Gastroesophageal sphincter (tissue), 4 donors: ENCODE measurements at regions not wholly inside any gene's neighbourhood (a gene's known extent, or its start where the extent isn't known, plus 50 kb on each side); places are given as distances from the start of the nearest gene placed in this dataset.

Experiments used
- ATAC-seq: fragments of 150-250 bp; one replicate; pipeline ENCODE4 v1.9.1; 2016; ENCODE audit warnings: mild to moderate bottlenecking, moderate library complexity
- H3K27ac ChIP-seq, 4 donors: fragments of 200-600 bp; sonication (generic) in 3 of 4; 1 replicate in 3 of 4; 2 replicates in 1 of 4; pipeline ENCODE4 v1.5.1; 2016 to 2019
- H3K27me3 ChIP-seq: fragments of 200-600 bp; sonication (generic); one replicate; pipeline ENCODE4 v1.5.1; 2019
- H3K36me3 ChIP-seq, 2 donors: fragments of 200-600 bp; sonication (generic); one replicate each; pipeline ENCODE4 v1.5.1; 2019; ENCODE audit warnings: control low read depth in 1 of 2
- H3K4me1 ChIP-seq, 3 donors: fragments of 200-600 bp; sonication (generic); 1 replicate in 2 of 3; 2 replicates in 1 of 3; pipeline ENCODE4 v1.5.1; 2016 to 2019; ENCODE audit warnings: control low read depth in 2 of 3
- H3K4me3 ChIP-seq, 2 donors: fragments of 200-600 bp; sonication (generic); one replicate each; pipeline ENCODE4 v1.5.1; 2019; ENCODE audit warnings: mild to moderate bottlenecking in 1 of 2, moderate library complexity in 1 of 2
- H3K9me3 ChIP-seq, 3 donors: fragments of 200-600 bp; sonication (generic); one replicate each; pipeline ENCODE4 v1.5.1; 2017 to 2019; ENCODE audit warnings: control low read depth in 2 of 3
- EP300 ChIP-seq: sonication (generic); formaldehyde crosslinking; IDR thresholded peaks from one replicate; pipeline ENCODE4 v1.6.1; 2017; ENCODE audit warnings: antibody characterized with exemption, mild to moderate bottlenecking
- POLR2A ChIP-seq, 2 donors: fragments of 450-650 bp; IDR thresholded peaks; one replicate each; pipeline ENCODE4 v1.6.1; 2017; ENCODE audit warnings: antibody characterized with exemption in 2 of 2, mild to moderate bottlenecking in 2 of 2, moderate library complexity in 1 of 2
- POLR2AphosphoS5 ChIP-seq: sonication (generic); formaldehyde crosslinking; IDR thresholded peaks from one replicate; pipeline ENCODE4 v1.6.1; 2017; ENCODE audit warnings: antibody characterized with exemption
- WGBS, 2 donors: methylation state at CpG; one replicate each; pipeline ENCODE4 v1.1.5; 2018; ENCODE audit warnings: low coverage in 1 of 2; 5-methylcytosine and 5-hydroxymethylcytosine counted together
- TF ChIP-seq, protein P1 (sequence below), 4 experiments: fragments of 200-600 bp in 2 of 4; fragments of 450-650 bp in 2 of 4; sonication (generic) in 1 of 4; IDR thresholded peaks; one replicate each; pipeline ENCODE4 v1.5.1; 2017 to 2019; ENCODE audit warnings: antibody characterized with exemption in 4 of 4, mild to moderate bottlenecking in 2 of 4, moderate library complexity in 2 of 4

GRCh38 chr1:198809247-198809646, 170.4 kb downstream of the PTPRC start:
- Histone ChIP-seq H3K27me3 (no peaks in the 10 kb centered on the region), H3K36me3 (no peaks in the 10 kb centered on the region), H3K4me1 (no peaks in the 10 kb centered on the region), H3K27ac (no peak overlapping the region), H3K9me3 (peaks cover 0 to 13% (median 2%) of the 10 kb centered on the region in 3 donors), H3K4me3 (no peak overlapping the region)
- no peak for TF ChIP-seq POLR2A (IDR thresholded peaks at IDR 0.05)
- no peak for TF ChIP-seq EP300
- no peak for TF ChIP-seq POLR2AphosphoS5
- TF ChIP-seq, protein P1, sequence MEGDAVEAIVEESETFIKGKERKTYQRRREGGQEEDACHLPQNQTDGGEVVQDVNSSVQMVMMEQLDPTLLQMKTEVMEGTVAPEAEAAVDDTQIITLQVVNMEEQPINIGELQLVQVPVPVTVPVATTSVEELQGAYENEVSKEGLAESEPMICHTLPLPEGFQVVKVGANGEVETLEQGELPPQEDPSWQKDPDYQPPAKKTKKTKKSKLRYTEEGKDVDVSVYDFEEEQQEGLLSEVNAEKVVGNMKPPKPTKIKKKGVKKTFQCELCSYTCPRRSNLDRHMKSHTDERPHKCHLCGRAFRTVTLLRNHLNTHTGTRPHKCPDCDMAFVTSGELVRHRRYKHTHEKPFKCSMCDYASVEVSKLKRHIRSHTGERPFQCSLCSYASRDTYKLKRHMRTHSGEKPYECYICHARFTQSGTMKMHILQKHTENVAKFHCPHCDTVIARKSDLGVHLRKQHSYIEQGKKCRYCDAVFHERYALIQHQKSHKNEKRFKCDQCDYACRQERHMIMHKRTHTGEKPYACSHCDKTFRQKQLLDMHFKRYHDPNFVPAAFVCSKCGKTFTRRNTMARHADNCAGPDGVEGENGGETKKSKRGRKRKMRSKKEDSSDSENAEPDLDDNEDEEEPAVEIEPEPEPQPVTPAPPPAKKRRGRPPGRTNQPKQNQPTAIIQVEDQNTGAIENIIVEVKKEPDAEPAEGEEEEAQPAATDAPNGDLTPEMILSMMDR (IDR thresholded peaks at IDR 0.05) = no peak
- WGBS, 2 donors = 71 to 100% methylated on average over 1 of the region's 1 CpG
- no peak for ATAC-seq

DNA sequence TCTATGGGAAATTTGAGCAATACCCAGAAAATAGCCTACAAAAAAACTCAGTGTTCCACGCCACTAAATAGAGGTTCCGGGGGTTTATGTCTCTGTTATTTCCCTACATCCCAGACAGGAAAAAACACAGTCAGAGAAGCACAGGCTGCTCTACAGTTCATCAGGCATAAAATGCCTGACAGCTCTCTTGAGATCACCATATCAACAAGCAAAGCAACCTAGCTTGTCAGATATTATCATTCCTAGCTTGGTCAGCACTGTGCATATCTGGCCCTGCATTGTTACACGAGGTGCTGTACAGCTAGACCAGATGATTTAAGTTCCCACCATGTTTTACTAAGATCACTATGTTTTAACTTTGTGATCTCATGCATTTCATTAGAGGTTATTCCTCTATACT, 172.6 kb downstream of the PTPRC start:
- no peaks in the 10 kb centered on the region for H3K36me3 ChIP-seq
- no peak overlapping the region for H3K27ac ChIP-seq
- no peak overlapping the region for H3K4me3 ChIP-seq
- TF ChIP-seq POLR2A (IDR thresholded peaks at IDR 0.05) (no peak), EP300 (no peak), POLR2AphosphoS5 (no peak)
- TF ChIP-seq, protein P1 (IDR thresholded peaks at IDR 0.05) = no peak
- 48 to 71% methylated on average over 3 of the region's 3 CpGs for WGBS, 2 donors
- H3K9me3 ChIP-seq = peaks cover 0 to 32% (median 2%) of the 10 kb centered on the region in 3 donors
- H3K27me3 ChIP-seq = no peaks in the 10 kb centered on the region
- ATAC-seq = no peak
- no peaks in the 10 kb centered on the region for H3K4me1 ChIP-seq

GRCh38 chr1:198823626-198824025, 184.8 kb downstream of the PTPRC start:
- no peak for ATAC-seq
- TF ChIP-seq, protein P1 (IDR thresholded peaks at IDR 0.05) = no peak
- TF ChIP-seq POLR2AphosphoS5 (no peak), EP300 (no peak), POLR2A (IDR thresholded peaks at IDR 0.05) (no peak)
- 35 to 78% methylated on average over 1 of the region's 1 CpG for WGBS, 2 donors

DNA sequence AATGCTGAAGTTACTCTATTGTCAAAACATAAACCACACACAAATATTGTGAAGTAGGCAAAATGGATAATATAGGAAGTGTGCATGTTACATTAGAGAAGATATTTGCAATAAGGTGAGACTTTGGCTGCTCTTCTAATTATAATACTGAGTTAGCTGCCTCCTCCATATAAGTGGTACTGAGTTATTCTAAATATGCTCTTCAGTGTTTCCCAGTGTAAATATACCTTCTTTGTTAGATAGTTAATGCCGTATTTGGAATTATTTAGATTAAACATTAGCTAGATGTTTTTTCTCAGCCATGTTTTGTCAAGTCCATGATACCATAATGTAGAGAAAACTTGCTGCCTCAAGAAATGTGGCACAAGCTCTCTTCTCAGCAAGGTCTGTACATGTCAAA, 186.4 kb downstream of the PTPRC start:
- no peaks in the 10 kb centered on the region for H3K27me3 ChIP-seq
- H3K9me3 ChIP-seq = no peaks in the 10 kb centered on the region
- ATAC-seq = no peak
- H3K4me1 ChIP-seq = peaks cover 0 to 2% (median 0%) of the 10 kb centered on the region in 3 donors
- TF ChIP-seq POLR2AphosphoS5 (no peak), EP300 (no peak), POLR2A (IDR thresholded peaks at IDR 0.05) (no peak)
- TF ChIP-seq, protein P1 (IDR thresholded peaks at IDR 0.05) = no peak
- WGBS, 2 donors = 56 to 100% methylated on average over 1 of the region's 1 CpG
- no peak overlapping the region for H3K27ac ChIP-seq
- no peaks in the 10 kb centered on the region for H3K36me3 ChIP-seq
- no peak overlapping the region for H3K4me3 ChIP-seq

More at GRCh38 chr1:198823626-198824025, 184.8 kb downstream of the PTPRC start:
- no peak overlapping the region for H3K27ac ChIP-seq
- no peaks in the 10 kb centered on the region for H3K27me3 ChIP-seq
- no peaks in the 10 kb centered on the region for H3K4me1 ChIP-seq
- no peaks in the 10 kb centered on the region for H3K9me3 ChIP-seq
- H3K36me3 ChIP-seq = no peaks in the 10 kb centered on the region
- H3K4me3 ChIP-seq = no peak overlapping the region

GRCh38 chr1:198829356-198829755, 190.5 kb downstream of the PTPRC start:
- TF ChIP-seq, protein P1 (IDR thresholded peaks at IDR 0.05) = no peak
- TF ChIP-seq POLR2AphosphoS5 (no peak), EP300 (no peak), POLR2A (IDR thresholded peaks at IDR 0.05) (no peak)
- Histone ChIP-seq H3K27me3 (no peaks in the 10 kb centered on the region), H3K36me3 (no peaks in the 10 kb centered on the region), H3K4me1 (peaks cover 0 to 8% (median 0%) of the 10 kb centered on the region in 3 donors), H3K27ac (no peak overlapping the region), H3K4me3 (no peak overlapping the region), H3K9me3 (no peaks in the 10 kb centered on the region)
- ATAC-seq = no peak
- 50 to 83% methylated on average over 2 of the region's 2 CpGs for WGBS, 2 donors
